ENCODE measurements at regions not wholly inside any gene's neighbourhood (a gene's known extent, or its start where the extent isn't known, plus 50 kb on each side); places are given as distances from the start of the nearest gene placed in this dataset.

DNA sequence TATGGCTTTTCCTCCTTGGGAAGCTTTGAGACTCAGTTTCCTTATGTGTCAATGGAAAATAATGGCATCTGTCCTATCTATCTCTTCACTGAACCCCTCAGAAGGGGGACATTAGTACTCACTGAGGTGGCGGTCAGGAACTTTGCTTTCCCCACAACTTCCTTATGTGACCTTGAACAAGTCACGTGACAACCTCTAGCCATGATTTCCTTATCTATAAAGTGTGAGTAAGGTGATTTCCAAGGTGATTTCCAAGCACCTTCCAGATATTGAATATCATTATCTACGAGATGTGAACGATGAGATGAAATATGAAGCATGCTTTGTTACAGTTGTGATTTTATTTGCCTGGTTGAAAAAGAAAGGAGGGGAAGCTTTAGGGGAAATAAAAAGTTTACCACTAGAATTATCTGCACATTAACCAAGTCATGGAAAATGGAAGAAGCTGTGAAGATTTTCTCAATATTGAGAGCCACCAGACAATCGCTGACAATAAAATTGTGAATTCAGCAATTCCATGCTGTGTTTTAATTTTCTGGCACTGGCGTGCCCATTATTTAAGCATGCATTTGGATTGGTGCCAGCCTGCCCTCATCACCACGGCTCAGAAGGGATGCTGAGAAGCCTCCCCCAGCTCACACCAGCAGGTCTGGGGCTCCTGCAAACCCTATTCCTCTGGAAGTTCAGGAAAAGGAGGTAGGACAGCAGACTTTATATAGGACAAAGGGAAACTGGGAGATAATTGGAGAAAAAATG is 255.3 kb downstream of the CD83 start:
- Mint-ChIP-seq H3K4me3 (peak overlapping the region in 1 of 4 donors; percentile 65), H3K4me1 (peaks cover 22 to 54% (median 46%) of the 10 kb centered on the region in 3 donors), H3K9me3 (no peaks in the 10 kb centered on the region), H3K36me3 (no peaks in the 10 kb centered on the region), H3K27ac (peak overlapping the region; percentile 1 to 65 (median 48)), H3K27me3 (peaks cover 3% of the 10 kb centered on the region)

DNA sequence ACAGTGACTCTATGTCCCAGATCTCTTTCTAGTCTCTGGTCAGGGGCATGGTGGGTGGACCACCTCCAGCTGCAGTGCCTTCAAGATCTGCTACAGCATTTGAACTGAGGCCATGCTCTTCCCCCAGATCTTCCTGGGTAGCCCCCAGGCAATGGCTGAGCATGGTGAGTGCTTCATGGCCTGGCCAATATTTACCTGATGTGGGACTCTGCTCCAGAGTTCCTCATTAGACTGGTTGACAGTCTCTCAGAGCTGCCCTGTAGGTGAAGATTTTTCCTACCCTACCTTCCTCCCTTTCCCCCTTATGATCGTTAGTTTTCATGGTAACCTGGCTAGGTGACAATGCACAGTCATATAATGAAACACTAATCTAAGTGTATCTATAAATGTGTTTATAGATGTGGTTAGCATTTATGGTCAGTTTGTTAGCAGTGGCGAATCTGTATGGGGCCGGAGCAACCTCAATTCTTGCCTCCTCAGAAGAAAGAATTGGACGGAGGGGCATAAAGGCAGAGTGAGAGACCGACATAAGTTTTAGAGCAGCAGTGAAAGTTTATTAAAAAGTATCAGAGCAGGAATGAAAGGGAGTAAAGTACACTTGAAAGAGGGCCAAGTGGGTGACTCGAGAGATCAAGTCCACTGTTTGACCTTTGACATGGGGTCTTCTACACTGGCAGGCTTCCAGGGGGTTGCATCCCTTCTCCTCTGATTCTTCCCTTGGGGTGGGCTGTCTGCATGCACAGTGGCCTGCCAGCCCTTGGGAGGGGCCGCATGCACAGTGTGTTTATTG is 256.3 kb downstream of the CD83 start:
- Mint-ChIP-seq H3K27me3 (peaks cover 3% of the 10 kb centered on the region), H3K36me3 (no peaks in the 10 kb centered on the region), H3K9me3 (no peaks in the 10 kb centered on the region), H3K4me3 (no peak overlapping the region), H3K27ac (peak overlapping the region in 2 of 3 donors; percentile 48 to 65), H3K4me1 (peaks cover 24 to 49% (median 46%) of the 10 kb centered on the region in 3 donors)

DNA sequence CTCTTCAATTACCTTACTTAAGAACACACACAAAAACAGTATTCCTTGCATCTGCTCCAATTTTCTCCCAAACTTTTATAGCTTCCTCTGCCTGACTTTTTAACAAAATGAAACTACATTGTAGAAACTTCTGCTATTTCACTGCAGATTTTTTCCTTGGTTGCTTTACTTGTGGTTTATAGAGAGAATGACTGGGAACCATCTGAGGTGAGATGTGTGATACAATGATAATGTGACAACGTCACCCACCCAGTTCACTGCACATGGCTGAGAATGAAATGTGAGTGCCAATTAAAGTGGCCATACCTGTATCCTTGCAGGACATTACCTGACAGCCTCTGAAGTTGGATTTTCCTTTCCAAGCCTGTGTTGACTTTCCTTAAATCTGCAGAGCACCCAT is 258.4 kb downstream of the CD83 start:
- H3K27me3 Mint-ChIP-seq: peaks cover 3% of the 10 kb centered on the region
- no peak overlapping the region for H3K4me3 Mint-ChIP-seq
- H3K4me1 Mint-ChIP-seq: peaks cover 17 to 41% (median 38%) of the 10 kb centered on the region in 3 donors
- H3K36me3 Mint-ChIP-seq: no peaks in the 10 kb centered on the region
- H3K9me3 Mint-ChIP-seq: no peaks in the 10 kb centered on the region
- H3K27ac Mint-ChIP-seq: no peak overlapping the region

DNA sequence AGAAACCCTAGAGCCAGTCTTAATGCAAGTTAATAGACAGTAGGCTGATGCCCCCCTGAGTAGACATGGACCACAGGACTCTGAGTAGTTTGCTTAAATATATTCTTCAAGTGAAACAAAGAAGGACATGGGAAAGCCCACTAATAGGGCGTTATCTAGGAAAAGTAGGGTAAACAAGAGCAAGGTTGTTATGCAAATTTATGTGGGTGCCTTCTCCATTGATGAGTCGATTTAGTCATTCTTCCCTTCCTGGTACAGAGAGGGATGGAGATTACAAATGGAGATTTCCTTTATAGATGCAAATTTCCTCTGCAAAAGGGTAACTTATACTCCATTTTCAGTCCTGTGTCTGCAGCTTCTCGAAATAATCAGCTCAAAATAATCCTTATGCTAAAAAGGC is 262.0 kb downstream of the CD83 start:
- Mint-ChIP-seq H3K4me3 (no peak overlapping the region), H3K27me3 (peaks cover 3% of the 10 kb centered on the region), H3K9me3 (no peaks in the 10 kb centered on the region), H3K4me1 (peaks cover 26 to 48% (median 35%) of the 10 kb centered on the region in 3 donors), H3K27ac (no peak overlapping the region), H3K36me3 (no peaks in the 10 kb centered on the region)

DNA sequence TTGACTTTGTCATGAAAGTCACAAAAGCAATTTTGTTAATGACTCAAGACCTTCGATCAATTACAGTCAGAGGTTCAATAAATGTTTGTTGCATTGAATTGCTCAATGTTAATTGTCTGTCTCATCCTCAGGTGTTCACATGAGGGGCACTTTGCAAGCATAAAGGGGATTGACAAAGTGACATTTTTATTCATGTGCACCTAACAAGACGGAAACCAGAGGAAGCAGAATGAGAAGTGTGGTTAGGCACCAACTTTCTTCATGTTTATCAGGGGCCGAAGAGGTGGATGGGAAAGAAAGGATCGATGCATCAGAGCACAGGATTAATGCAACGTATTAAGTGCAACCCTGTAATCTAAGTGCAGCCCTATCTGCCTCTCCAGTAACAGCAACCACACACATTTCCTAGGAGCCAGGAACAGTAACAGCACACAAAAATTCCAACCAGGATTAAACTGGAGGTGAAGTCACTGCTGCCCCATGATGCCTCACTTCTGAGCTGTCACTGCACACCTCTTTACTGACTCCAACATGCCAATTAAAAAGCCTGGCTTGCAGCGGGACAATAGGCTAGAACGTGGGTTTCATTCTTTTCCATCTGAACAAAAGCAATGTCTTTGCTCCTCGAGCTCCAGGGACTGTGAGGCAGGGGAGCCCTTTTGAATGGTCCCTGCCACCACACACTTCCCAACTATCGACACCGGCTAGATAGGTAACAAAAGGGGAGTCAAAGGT is 262.7 kb downstream of the CD83 start:
- no peaks in the 10 kb centered on the region for H3K36me3 Mint-ChIP-seq
- H3K4me1 Mint-ChIP-seq: peaks cover 26 to 48% (median 35%) of the 10 kb centered on the region in 3 donors
- peak overlapping the region in 1 of 4 donors; percentile 65 for H3K4me3 Mint-ChIP-seq
- no peaks in the 10 kb centered on the region for H3K9me3 Mint-ChIP-seq
- H3K27me3 Mint-ChIP-seq: peaks cover 3% of the 10 kb centered on the region
- no peak overlapping the region for H3K27ac Mint-ChIP-seq

DNA sequence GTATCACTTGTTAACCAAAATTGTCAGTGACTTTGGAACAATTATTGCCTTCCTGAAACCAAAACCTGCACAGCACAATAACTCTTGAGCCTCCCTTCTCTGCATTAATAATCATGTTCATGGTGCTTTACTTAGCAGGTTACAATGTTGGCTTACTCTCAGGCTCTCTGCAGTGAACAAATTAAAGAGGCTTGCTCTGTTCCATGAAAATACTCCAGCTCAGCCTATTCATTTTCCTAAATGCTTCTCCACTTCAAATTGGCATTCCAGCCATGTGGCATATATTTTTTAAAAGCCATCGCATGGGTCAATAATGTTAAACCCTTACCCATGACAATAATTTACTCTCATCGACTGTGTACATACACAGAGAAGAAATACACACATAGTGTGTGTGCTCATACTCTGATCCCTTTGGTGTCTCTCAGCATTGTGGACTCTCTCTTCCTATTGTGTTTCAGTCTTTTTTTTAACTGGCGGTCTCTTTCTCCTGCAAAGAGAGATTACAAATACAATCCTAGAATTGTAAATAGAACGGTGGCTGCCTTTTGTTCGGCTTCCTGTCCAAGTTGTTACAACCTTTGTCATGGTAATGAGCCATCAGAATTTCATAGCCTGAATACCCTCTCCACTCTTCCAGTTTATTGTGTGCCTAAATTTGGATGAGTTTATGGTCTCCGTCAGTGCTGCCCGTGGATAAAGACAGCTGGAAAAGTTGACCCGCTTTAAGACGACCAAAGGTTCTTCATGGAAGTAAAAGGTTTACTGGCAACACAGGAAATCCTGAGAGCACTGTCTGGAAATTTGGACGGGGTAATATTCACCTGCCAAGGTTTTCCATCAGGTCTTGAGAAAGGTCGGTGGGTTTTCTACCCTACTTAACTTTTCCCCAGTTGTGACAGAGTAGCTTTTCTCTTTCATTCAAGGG is 263.6 kb downstream of the CD83 start:
- peaks cover 26 to 46% (median 29%) of the 10 kb centered on the region in 3 donors for H3K4me1 Mint-ChIP-seq

DNA sequence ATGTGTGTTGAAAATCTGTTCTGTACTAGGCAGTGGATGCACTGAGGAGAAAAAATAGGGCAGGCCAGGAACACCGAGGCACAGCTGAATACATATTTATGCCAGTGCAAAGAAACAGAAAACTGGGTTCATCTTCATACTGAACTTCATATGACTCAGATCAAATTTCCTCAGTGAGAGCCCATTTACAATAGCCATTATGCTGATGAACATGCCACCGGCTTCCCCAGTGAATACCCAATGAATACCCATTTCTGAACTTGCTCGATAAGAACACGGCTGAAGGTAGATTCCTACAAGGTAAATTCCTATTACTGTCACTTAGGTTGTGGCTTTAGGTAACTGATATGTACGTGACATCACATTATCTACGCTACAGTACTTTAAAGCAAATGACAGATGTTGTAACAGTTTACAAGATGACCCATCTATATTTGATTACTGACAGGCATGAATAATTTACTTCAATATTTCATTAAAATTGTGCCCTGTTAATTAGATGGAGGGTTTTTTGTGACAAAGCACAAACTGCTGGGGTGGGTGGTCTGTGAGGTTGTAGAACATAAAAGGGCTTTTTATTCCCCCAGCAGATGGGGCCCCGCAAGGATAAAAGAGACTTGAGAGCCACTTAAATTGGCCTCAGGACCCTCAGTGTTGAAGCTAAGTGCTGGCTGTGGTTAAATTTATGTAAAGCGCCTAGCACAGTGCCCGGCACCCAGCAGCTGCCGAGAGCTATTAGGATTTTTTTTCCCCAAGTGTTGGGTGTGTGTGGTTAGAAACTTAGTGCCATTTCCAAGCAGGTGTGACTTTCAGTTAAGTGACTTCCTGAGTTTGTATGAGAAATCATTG is 264.5 kb downstream of the CD83 start:
- H3K9me3 Mint-ChIP-seq: no peaks in the 10 kb centered on the region
- peaks cover 1% of the 10 kb centered on the region for H3K36me3 Mint-ChIP-seq
- H3K27me3 Mint-ChIP-seq: peaks cover 3% of the 10 kb centered on the region
- H3K27ac Mint-ChIP-seq: no peak overlapping the region
- H3K4me1 Mint-ChIP-seq: peaks cover 33 to 53% (median 35%) of the 10 kb centered on the region in 3 donors
- peak overlapping the region in 1 of 4 donors; percentile 31 for H3K4me3 Mint-ChIP-seq

More for the DNA sequence above, 263.6 kb downstream of the CD83 start:
- no peak overlapping the region for H3K4me3 Mint-ChIP-seq
- no peaks in the 10 kb centered on the region for H3K9me3 Mint-ChIP-seq
- H3K27ac Mint-ChIP-seq: peak overlapping the region in 1 of 3 donors; percentile 9
- peaks cover 1% of the 10 kb centered on the region for H3K36me3 Mint-ChIP-seq
- H3K27me3 Mint-ChIP-seq: peaks cover 3% of the 10 kb centered on the region

DNA sequence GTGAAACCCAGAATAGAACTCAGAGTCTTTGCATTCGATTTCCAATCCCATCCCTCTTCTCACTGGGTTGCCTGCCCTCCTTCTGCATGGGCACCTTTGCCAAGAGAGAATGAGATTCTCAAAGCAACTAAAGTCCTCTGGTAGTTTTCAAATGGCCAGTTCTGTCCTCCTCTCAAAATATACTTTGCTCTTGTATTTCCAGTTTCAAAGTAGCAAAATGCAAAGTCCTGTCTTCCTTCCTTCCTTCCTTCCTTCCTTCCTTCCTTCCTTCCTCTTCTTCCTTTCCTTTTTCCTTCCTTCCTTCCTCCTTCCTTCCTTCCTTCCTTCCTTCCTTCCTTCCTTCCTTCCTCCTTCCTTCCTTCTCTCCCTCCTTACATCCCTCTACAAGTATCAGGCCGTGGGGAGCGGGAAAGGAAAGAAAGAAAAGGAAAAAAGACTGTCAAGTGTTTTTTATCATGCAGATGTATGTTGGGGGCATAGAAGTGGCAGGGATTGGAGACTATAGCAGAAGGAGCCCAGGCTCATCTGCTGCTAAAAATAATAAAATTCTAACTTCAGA is 265.2 kb downstream of the CD83 start:
- Mint-ChIP-seq H3K4me3 (peak overlapping the region in 1 of 4 donors; percentile 56), H3K36me3 (peaks cover 1% of the 10 kb centered on the region), H3K4me1 (peaks cover 33 to 53% (median 35%) of the 10 kb centered on the region in 3 donors), H3K9me3 (no peaks in the 10 kb centered on the region), H3K27ac (peak overlapping the region in 1 of 3 donors; percentile 50), H3K27me3 (no peaks in the 10 kb centered on the region)

DNA sequence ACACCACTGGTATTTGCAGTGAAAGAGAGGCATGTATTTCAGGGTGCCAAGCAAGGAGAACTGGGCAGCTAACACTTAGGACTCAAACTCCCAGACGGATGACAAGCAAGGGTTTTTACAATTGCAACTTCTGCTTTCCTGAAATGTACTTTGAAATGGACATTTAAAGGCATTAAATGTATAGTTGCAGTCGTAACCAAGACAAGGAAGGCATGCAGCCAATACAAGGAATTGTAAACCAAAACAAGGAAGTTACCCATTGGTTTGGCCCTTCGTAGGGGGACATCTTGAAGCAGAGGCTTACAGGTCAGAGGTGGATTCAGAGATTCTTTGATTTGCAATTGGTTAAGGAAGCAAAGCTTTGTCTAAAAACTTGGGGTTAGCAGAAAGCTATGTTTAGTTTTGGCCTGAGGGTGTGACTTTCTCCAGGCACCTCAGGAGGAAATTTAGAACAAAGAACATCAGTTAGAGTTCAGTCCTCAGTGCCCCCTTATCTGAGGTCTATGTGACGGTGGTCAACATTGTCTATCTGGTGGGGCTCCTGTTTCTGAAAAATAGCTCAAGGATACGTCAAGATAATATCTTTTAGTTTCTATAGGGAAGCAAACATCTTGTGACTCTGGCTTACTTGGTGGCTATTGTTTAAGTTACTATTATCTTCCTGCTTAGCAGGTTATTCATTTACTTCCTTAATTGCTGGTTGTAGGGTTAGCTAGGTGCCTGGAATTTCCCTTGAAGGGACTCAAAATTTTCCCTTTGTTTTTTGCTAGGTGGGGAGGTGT is 266.0 kb downstream of the CD83 start:
- H3K4me3 Mint-ChIP-seq: peak overlapping the region in 1 of 4 donors; percentile 10
- no peaks in the 10 kb centered on the region for H3K27me3 Mint-ChIP-seq
- H3K4me1 Mint-ChIP-seq: peaks cover 31 to 53% (median 35%) of the 10 kb centered on the region in 3 donors
- H3K36me3 Mint-ChIP-seq: peaks cover 1% of the 10 kb centered on the region
- no peaks in the 10 kb centered on the region for H3K9me3 Mint-ChIP-seq
- no peak overlapping the region for H3K27ac Mint-ChIP-seq

DNA sequence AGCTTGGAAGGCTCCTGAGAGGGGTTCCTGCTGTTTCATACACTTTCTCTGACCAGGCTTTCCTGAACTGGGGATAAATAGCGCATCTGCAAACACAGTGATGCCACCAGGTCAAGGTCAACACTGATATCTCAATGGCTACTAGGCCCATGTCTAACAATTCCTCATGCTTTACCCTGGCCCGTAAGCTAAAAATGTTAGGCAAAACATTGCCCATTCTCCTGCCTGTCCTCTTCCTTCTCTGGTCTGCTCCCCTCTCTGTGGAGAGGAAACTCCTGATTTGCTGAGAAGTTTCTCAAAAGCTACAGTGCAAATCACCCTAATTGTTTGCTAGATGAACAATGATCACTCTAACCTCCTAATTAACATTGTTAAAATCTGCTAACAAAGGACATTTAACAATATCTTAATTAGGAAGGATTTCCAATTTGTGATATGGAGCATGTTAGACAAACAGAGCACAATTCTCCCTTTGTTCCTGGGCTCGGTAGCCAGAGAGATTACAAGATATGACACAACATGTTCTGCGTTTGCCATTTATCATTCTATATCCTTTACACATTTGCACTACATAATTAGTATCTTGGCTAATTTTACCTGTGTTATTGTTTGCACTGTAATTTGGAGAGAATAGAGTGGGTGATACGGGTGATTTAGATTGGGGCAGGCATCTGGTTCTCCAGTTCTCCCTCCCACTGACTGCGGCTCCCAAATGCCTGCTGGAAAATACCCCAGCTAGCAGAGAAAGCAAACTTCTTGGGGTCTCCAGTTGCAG is 266.8 kb downstream of the CD83 start:
- Mint-ChIP-seq H3K27me3 (no peaks in the 10 kb centered on the region), H3K9me3 (no peaks in the 10 kb centered on the region), H3K36me3 (peaks cover 1% of the 10 kb centered on the region), H3K4me3 (no peak overlapping the region), H3K27ac (peak overlapping the region in 1 of 3 donors; percentile 63), H3K4me1 (peaks cover 31 to 53% (median 35%) of the 10 kb centered on the region in 3 donors)

DNA sequence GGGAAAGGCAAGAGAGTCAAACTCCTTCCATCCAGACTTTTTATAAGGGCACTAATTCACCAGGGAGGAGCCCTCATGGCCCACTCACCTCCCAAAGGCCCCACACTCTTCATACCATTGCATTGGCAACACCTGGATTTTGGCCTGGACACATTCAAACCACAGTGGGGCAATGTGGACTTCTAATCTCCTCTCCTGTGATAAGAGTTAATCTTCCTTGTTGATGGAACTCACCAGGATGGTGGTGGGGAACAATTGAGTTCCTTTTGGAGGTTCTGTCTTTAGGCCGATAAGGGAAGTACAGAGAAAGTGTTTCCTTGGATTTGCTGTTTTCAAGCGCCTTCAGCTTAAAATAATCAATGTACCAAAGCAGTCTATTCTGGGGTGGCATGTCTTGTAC is 268.7 kb downstream of the CD83 start:
- Mint-ChIP-seq H3K27me3 (no peaks in the 10 kb centered on the region), H3K36me3 (peaks cover 1% of the 10 kb centered on the region), H3K4me3 (peak overlapping the region in 1 of 4 donors; percentile 4), H3K27ac (no peak overlapping the region), H3K9me3 (no peaks in the 10 kb centered on the region), H3K4me1 (peaks cover 31 to 37% (median 35%) of the 10 kb centered on the region in 3 donors)

DNA sequence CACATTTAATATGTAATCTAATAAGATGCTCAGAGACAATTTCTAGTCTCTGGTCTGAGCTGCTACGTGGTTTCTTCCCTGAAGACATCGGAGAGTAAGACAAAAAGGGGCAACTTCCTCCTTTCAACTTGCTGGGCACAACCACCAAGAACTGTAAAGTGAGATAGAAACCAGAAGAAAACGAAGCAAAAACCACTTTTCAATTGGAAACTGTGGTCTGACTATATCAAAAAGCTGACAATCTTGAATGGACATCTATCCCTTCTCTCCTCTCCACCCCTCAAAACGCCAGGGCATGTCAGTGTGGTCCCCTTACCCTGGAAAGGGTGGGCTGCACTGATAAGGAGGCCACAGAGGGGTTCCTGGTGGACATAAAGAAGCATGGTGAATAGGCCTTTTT is 269.1 kb downstream of the CD83 start:
- Mint-ChIP-seq H3K4me1 (peaks cover 30 to 37% (median 35%) of the 10 kb centered on the region in 3 donors), H3K9me3 (no peaks in the 10 kb centered on the region), H3K27ac (no peak overlapping the region), H3K27me3 (no peaks in the 10 kb centered on the region), H3K36me3 (peaks cover 1% of the 10 kb centered on the region), H3K4me3 (peak overlapping the region in 2 of 4 donors; percentile 4 to 6)

All from IgD-negative memory B cell (primary cell).